Panc1 (cell line): ENCODE measurements at regions not wholly inside any gene's neighbourhood (a gene's known extent, or its start where the extent isn't known, plus 50 kb on each side); places are given as distances from the start of the nearest gene placed in this dataset.

Experiments
- CTCF ChIP-seq: fragments of 450-650 bp; IDR thresholded peaks from 2 replicates; pipeline ENCODE4 v1.5.1; 2017; ENCODE audit warnings: mild to moderate bottlenecking
- POLR2AphosphoS5 ChIP-seq: IDR thresholded peaks from 2 replicates; pipeline ENCODE4 v1.6.1; 2012; ENCODE audit warnings: mild to moderate bottlenecking, low read depth, low read length, moderate library complexity

- TF ChIP-seq CTCF (peak; percentile 84), POLR2AphosphoS5 (no peak)
Observed at GRCh38 chr1:168439456-168440375, 104.1 kb downstream of the XCL2 start.
